COLO829 (cell line): ENCODE measurements at regions not wholly inside any gene's neighbourhood (a gene's known extent, or its start where the extent isn't known, plus 50 kb on each side); places are given as distances from the start of the nearest gene placed in this dataset.

Experiments
- DNase-seq: peaks from one replicate; pipeline ENCODE4 v3.0.0; 2012; ENCODE audit warnings: low spot score

DNA sequence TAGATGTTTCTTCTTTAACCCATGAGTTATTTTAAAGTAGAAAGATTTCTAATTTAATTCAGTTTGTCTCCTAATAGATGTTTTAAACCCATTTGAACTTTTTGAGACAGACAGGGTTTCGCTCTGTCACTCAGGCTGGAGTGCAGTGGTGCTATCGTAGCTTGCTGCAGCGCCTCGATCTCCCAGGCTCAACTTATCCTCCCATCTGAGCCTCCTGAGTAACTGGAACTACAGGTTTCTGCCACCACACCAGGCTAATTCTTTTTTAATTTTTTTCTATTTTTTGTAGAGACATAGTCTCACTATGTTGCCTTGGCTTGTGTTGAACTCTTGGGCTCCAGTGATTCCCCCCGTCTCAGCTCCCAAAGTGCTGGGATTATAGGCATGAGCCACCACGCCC, 53.0 kb upstream of the RAB18 start:
- no peak for DNase-seq

GRCh38 chr10:27450225-27450624, 53.9 kb upstream of the RAB18 start:
- DNase-seq = no peak

DNA sequence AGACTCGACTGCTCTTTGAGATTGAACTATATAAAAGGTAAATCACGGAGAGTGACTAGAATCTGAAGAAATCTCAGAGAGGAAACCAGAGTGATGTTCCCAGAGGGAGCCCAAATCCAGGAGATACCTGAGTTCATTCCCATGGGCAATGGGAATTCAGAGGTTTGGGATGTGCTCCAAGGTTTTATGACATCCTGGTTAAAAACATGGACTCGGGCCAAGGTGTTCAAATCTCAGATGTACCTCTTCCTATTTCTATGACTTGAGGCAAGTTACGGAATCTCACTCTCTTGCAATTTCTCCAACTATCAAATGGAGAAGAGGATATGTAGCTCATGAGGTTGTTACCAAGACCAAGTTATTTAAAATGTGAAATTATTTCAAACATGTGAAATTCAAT, 54.5 kb upstream of the RAB18 start:
- DNase-seq = no peak

- no peak for DNase-seq
Observed at GRCh38 chr10:27448921-27449320, 55.2 kb upstream of the RAB18 start.

GRCh38 chr10:27447540-27447939, 56.6 kb upstream of the RAB18 start:
- no peak for DNase-seq

DNA sequence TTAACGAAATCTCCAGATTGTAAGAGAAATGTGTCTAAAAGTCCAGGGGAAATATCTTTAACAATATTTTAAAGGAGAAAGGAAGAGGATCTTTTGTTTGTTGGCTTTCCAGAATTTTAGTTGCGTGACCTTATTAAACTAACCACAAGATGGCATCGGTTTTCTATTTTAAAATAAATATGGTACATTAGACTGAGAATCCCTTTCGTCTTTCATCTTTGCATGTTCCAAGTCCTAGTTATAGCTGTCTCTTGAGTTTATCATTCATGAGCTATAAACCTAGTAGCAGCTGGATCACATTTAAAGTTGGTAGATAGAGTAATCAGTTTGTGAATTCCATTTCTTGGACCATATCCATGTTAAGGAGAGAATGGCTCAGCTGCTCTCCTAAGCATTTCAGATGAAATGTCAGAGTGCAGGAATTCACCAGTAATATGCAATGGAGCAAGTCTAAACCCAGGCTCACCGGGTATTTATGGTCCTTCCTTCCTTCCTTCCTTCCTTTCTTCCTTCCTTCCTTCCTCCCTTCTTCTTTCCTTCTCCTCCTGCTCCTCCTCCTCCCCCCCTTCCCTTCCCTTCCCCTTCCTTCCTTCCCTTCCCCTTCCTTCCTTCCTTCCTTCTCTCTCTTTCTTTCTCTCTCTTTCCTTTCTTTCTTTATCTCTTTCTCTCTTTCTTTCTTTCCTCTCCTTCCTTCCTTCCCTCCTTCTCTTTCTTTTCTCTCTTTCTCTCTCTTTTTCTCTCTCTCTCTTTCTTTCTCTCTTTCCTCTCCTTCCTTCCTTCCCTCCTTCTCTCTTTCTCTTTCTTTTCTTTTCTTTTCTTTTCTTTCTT, 57.8 kb upstream of the RAB18 start:
- DNase-seq = peak; percentile 40

DNA sequence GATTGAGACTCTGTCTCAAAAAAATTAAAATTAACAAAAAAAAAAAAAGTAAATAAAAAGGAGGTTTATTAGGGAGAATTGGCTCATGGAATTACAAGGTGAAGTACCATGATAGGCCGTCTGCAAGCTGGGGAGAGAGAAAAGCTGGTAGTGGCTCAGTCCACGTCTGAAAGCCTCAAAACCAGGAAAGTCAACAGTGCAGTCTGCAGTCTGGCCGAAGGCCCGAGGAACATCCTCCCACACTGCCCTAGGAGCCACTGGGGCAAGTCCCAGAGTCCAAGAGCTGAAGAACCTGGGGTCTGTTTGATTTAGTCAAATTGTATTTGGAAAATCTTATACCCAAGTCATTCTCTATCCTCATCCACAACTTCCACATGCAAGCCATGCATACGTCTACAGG, 59.0 kb upstream of the RAB18 start:
- DNase-seq = no peak

- DNase-seq = no peak
Observed at GRCh38 chr10:27440478-27440877, 63.6 kb upstream of the RAB18 start.

DNA sequence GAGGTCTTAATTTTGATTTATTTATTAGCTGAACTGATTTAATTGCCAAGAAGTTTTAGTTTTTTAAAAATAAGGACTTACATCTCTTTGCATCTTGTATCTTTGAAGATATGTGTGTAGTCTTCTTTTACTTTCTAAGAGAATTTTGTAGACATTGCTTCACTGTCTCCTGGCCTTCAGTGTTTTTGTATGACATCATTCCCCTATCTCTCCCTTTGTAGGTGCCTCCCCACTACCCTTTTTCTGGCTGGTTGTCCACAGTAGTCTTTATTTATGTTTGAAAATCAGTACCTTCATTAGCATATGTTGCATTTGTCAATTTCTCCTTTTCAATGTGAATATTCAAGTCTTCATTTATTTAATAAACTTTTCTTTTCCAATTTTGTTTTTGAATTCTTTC, 64.1 kb upstream of the RAB18 start:
- no peak for DNase-seq

DNA sequence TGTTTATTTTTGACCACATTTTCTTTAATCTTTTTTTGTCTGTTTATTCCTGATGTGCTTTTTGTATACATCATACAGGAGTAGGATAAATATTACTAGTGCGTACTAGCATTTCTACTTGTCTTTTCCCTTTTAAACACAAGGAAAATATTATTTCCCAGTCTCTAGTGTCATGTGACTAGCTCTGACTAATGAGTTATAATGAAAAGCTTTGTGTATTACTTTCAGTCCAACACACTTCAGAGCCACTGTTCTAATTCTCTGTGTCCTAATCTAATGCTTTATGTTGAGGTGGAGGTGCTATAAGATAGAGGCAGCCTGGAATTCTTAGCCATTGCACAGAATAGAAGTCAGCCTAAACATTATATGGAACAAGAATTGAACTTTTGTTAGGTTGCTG, 65.0 kb upstream of the RAB18 start:
- DNase-seq = peak; percentile 48

DNA sequence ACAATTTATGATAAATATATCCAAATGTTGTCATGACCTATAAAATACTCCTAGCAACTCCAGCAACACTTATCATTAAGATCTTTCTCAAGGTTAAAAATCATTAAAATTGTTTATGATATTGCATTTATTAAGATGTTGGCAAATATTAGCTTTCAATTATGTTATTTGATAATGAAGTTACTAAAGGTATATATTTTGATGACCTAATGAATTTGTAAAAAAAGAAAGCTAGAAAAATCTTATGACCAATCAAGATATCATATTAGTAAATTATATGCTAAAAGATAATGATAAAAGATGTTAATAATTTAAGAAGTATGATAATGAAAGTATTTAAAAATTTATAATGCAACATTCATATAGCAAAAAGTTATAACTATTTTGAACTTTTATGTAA, 66.3 kb upstream of the RAB18 start:
- DNase-seq = no peak

GRCh38 chr10:27436710-27437109, 67.4 kb upstream of the RAB18 start:
- DNase-seq = no peak

DNA sequence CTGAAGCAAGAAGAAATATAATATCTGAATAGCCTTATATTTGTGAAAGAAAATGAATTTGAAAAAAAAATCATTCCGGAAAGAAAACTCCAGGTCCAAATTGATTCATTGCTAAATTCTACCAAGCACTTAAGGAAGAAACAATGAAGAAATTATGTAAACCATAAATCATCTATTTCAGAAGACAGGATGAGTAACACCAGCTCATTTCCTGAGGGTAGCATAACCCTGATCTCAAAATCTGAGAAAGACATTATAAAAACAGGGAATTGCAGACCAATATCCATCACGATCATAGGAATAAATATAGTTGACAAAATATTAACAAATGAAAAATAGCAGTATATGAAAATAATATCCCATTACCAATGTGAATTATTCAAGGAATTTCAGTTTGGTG, 70.1 kb upstream of the RAB18 start:
- no peak for DNase-seq

- DNase-seq = no peak
Observed at GRCh38 chr10:27426948-27427467, 77.1 kb upstream of the RAB18 start.

- DNase-seq = no peak
Observed at GRCh38 chr10:27413831-27414348, 90.2 kb upstream of the RAB18 start.

- no peak for DNase-seq
Observed at GRCh38 chr10:27413387-27413786, 90.7 kb upstream of the RAB18 start.

DNA sequence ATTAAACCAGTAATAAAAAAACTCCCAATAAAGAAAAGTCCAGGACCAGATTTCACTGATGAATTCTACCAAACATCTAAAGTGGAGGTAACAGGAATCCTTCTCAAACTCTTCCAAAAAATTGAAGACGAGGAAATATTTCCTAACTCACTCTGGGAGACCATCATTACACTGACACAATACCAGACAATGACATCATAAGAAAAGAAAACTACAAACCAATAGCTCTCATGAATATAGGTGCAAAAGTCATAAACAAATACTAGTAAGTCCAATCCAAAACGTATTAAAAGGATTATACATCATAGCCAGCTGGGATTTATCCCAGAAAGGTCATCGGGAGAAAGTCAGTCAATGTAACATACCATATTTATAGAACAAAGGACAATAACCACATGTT, 94.0 kb upstream of the RAB18 start:
- DNase-seq = no peak

GRCh38 chr10:27407271-27407670, 96.8 kb upstream of the RAB18 start:
- no peak for DNase-seq

DNA sequence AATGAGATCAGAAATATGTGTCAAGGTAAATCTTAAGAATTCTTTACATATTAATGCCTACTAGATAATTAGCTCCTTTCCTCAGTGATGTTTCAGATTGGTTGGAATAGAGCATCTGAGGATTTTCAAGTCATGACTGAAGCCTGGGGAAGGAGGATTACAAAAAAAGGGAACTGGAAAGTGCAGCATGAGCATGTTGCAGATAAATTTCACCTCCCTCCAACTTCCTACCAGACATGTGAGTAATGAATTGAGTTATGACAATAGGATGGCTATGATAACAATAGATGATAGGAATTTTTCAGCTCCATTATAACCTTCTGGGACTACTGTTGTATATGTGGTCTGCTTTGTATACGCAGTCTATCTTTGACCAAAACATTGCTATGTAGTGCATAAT, 104.2 kb upstream of the RAB18 start:
- no peak for DNase-seq

GRCh38 chr10:27393961-27394360, 110.1 kb upstream of the RAB18 start:
- DNase-seq = no peak

GRCh38 chr10:27392606-27393005, 111.5 kb upstream of the RAB18 start:
- no peak for DNase-seq

GRCh38 chr10:27391916-27392315, 112.2 kb upstream of the RAB18 start:
- no peak for DNase-seq

GRCh38 chr10:27391325-27391724, 112.8 kb upstream of the RAB18 start:
- DNase-seq = no peak

- DNase-seq = no peak
Observed at GRCh38 chr10:27390681-27391080, 113.4 kb upstream of the RAB18 start.
